Astrocyte of the spinal cord (primary cell): ENCODE measurements at regions not wholly inside any gene's neighbourhood (a gene's known extent, or its start where the extent isn't known, plus 50 kb on each side); places are given as distances from the start of the nearest gene placed in this dataset.

ENCODE experiments used
- DNase-seq: peaks from one replicate; pipeline ENCODE4 v3.0.0; 2011; ENCODE audit warnings: low read depth, low spot score
- H3K4me3 ChIP-seq: 2 replicates; pipeline ENCODE4 v1.5.1; 2011; ENCODE audit warnings: low read depth, mild to moderate bottlenecking, low read length, moderate library complexity
- in situ Hi-C: cut with HindIII; loops from 2 replicates; pipeline ENCODE4 v1.10.0; 2017; ENCODE audit warnings: low sequenced_read_pairs
- TF ChIP-seq, protein P1 (sequence below): IDR thresholded peaks from 2 replicates; pipeline ENCODE4 v1.5.1; 2012; ENCODE audit warnings: low read depth, mild to moderate bottlenecking, low read length, inconsistent platforms

DNA sequence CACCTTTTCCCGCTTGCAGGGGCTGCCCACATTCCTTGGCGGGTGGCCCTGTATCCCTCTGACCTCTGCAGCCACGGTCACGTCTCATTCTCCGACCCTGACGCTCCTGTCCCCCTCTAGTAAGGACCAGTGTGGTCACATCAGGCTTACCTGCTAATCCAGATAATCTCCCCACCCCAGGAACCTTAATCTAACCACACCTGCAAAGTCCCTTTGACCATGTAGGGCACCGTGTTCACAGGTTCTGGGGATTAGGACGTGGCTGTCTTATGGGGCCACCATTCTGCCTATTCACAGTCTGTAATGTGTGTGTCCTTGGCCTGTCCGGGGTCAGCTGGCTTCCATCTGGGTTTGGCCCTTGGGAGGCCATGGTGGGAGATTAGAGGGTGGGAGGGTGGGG, 368.9 kb downstream of the AACS start:
- no peak overlapping the region for H3K4me3 ChIP-seq
- no peak for DNase-seq
- TF ChIP-seq, protein P1, sequence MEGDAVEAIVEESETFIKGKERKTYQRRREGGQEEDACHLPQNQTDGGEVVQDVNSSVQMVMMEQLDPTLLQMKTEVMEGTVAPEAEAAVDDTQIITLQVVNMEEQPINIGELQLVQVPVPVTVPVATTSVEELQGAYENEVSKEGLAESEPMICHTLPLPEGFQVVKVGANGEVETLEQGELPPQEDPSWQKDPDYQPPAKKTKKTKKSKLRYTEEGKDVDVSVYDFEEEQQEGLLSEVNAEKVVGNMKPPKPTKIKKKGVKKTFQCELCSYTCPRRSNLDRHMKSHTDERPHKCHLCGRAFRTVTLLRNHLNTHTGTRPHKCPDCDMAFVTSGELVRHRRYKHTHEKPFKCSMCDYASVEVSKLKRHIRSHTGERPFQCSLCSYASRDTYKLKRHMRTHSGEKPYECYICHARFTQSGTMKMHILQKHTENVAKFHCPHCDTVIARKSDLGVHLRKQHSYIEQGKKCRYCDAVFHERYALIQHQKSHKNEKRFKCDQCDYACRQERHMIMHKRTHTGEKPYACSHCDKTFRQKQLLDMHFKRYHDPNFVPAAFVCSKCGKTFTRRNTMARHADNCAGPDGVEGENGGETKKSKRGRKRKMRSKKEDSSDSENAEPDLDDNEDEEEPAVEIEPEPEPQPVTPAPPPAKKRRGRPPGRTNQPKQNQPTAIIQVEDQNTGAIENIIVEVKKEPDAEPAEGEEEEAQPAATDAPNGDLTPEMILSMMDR = no peak
- in situ Hi-C loops = no loop called here

GRCh38 chr12:125434936-125435443, 369.8 kb downstream of the AACS start:
- H3K4me3 ChIP-seq = no peak overlapping the region
- TF ChIP-seq, protein P1 = no peak
- in situ Hi-C loops = no loop called here
- no peak for DNase-seq

DNA sequence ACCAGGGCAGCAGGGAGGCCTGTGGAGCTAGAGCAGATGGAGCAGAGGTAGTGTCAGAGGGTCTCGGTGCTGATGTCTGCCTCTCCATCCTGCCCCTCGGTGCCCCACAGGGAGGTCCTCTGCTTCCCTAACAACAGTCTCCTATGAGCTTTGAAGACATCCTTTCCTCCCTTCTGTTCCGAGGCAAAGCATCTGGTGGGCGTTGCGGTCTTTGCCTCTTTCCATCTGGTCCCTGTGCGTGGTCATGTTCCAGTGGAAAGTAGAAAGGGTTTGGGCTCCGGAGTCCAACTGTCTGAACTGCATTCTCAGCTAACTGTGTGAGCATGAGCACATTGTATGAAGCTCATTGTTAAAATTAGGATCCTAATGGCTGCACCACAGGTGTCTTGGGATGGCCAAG, 370.6 kb downstream of the AACS start:
- H3K4me3 ChIP-seq = no peak overlapping the region
- TF ChIP-seq, protein P1 = no peak
- in situ Hi-C loops = no loop called here
- DNase-seq = no peak

GRCh38 chr12:125436686-125437085, 371.5 kb downstream of the AACS start:
- DNase-seq = no peak
- TF ChIP-seq, protein P1 = no peak
- in situ Hi-C loops = no loop called here
- no peak overlapping the region for H3K4me3 ChIP-seq

DNA sequence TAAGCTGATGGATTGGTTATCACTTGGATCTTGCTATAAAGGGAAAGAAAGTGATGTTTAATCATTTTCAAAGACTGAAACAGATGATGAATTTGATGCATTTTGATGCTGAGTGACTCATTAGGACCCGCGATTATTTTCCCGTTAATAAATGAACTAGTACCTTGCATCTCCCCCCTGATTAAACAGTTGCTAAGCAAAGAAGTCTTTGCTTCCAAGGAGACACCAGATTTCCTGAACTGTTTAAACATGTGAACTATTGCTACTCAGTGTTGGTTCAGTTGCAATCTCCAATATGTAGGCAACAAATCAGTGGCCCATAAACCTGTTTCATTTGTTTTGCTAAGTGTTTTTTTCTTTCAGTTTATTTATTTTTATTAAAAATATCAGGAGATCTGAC, 375.2 kb downstream of the AACS start:
- DNase-seq = no peak
- in situ Hi-C loops = no loop called here
- no peak overlapping the region for H3K4me3 ChIP-seq
- TF ChIP-seq, protein P1 = no peak

- TF ChIP-seq, protein P1 = no peak
- no peak for DNase-seq
- in situ Hi-C loops = no loop called here
- H3K4me3 ChIP-seq = no peak overlapping the region
These were observed 378.1 kb downstream of the AACS start for GRCh38 chr12:125443341-125443740.

DNA sequence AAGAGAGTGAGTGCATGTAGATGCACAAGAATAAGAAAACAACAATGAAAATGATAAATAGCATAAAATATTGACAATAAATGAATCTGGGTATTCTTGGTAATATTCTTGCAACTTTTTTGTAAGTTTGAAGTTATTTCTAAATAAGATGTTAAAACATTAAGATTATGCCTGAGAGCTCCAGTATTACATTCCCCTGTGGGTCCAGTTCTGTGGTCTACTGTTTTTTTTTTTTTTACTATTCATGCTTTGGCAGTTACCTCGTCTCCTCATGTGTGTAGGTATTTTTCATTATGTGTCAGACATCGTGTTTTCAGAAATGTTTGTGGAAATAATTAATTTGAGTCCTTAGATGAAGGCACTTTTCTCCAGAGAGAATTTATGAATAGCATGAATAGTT, 386.2 kb downstream of the AACS start:
- H3K4me3 ChIP-seq = no peak overlapping the region
- TF ChIP-seq, protein P1 = no peak
- in situ Hi-C loops = no loop called here
- DNase-seq = no peak
